WTC11 (cell line): ENCODE measurements at regions not wholly inside any gene's neighbourhood (a gene's known extent, or its start where the extent isn't known, plus 50 kb on each side); places are given as distances from the start of the nearest gene placed in this dataset.

Source experiments
- ATAC-seq: fragments of 200-7000 bp; cut with Tn5 transposase; 2 replicates; pipeline ENCODE4 v1.10.0; 2021; ENCODE audit warnings: mild to moderate bottlenecking, moderate library complexity
- CTCF ChIA-PET: fragments of 300-600 bp; sonication (Branson Sonifier 250); formaldehyde crosslinking; loops from one replicate; lab custom pipeline; 2021; ENCODE audit warnings: antibody characterized with exemption; lab: Charles Lee
- POLR2A ChIA-PET: fragments of 350-600 bp; sonication (Branson Sonifier 250); formaldehyde crosslinking; loops from one replicate; lab custom pipeline; 2021; ENCODE audit warnings: antibody characterized with exemption; lab: Charles Lee
- DNase-seq: peaks from one replicate; pipeline ENCODE4 v3.0.0; 2021; ENCODE audit warnings: low spot score
- H3K27ac Mint-ChIP-seq: 2 replicates; pipeline ENCODE4 v1.8.0; 2021; ENCODE audit warnings: mixed read lengths
- H3K27me3 Mint-ChIP-seq: 2 replicates; pipeline ENCODE4 v1.8.0; 2021; ENCODE audit warnings: low read depth, mild to moderate bottlenecking, moderate library complexity, mixed read lengths
- H3K36me3 Mint-ChIP-seq: 2 replicates; pipeline ENCODE4 v1.8.0; 2021; ENCODE audit warnings: mixed read lengths
- H3K4me1 Mint-ChIP-seq: 2 replicates; pipeline ENCODE4 v1.8.0; 2022; ENCODE audit warnings: mixed read lengths
- H3K4me3 Mint-ChIP-seq: 2 replicates; pipeline ENCODE4 v1.8.0; 2021; ENCODE audit warnings: mild to moderate bottlenecking, moderate library complexity, mixed read lengths
- H3K9me3 Mint-ChIP-seq: 2 replicates; pipeline ENCODE4 v1.8.0; 2021; ENCODE audit warnings: mixed read lengths
- ELF4 ChIP-seq: sonication (generic); formaldehyde crosslinking; IDR thresholded peaks from 2 replicates; pipeline ENCODE4 v1.8.1; 2022; ENCODE audit warnings: low read depth, mild to moderate bottlenecking, moderate library complexity, missing genetic modification reagents
- ETV6 ChIP-seq: sonication (generic); formaldehyde crosslinking; IDR thresholded peaks from 2 replicates; pipeline ENCODE4 v1.8.1; 2022; ENCODE audit warnings: mild to moderate bottlenecking, missing genetic modification reagents
- FOXK1 ChIP-seq: sonication (generic); formaldehyde crosslinking; IDR thresholded peaks from 2 replicates; pipeline ENCODE4 v1.8.0; 2022; ENCODE audit warnings: mild to moderate bottlenecking, moderate library complexity, missing genetic modification reagents
- GRHL2 ChIP-seq: fragments of 250-450 bp; sonication (Bioruptor Pico); IDR thresholded peaks from 2 replicates; pipeline ENCODE4 v1.8.0; 2022; ENCODE audit warnings: mild to moderate bottlenecking, moderate library complexity; ENCODE audit not compliant: insufficient replicate concordance, severe bottlenecking
- GTF2I ChIP-seq: fragments of 250-450 bp; sonication (Bioruptor Pico); conservative IDR thresholded peaks from 2 replicates; pipeline ENCODE4 v1.4.0; 2021; ENCODE audit warnings: mild to moderate bottlenecking
- HMGA2 ChIP-seq: fragments of 250-450 bp; sonication (Bioruptor Pico); IDR thresholded peaks from 2 replicates; pipeline ENCODE4 v1.4.0; 2021; ENCODE audit warnings: mild to moderate bottlenecking, moderate library complexity
- IRF2 ChIP-seq: sonication (generic); formaldehyde crosslinking; IDR thresholded peaks from 2 replicates; pipeline ENCODE4 v1.8.0; 2022; ENCODE audit warnings: low read depth, missing genetic modification reagents, borderline replicate concordance
- NFATC4 ChIP-seq: fragments of 250-450 bp; sonication (Bioruptor Pico); IDR thresholded peaks from 2 replicates; pipeline ENCODE4 v1.9.0; 2021; ENCODE audit warnings: mild to moderate bottlenecking
- NR2C2 ChIP-seq: sonication (generic); formaldehyde crosslinking; IDR thresholded peaks from 2 replicates; pipeline ENCODE4 v1.8.0; 2022; ENCODE audit warnings: mild to moderate bottlenecking, missing genetic modification reagents
- PRRX2 ChIP-seq: fragments of 250-450 bp; sonication (Bioruptor Pico); IDR thresholded peaks from 2 replicates; pipeline ENCODE4 v1.8.0; 2021; ENCODE audit warnings: mild to moderate bottlenecking
- SOX15 ChIP-seq: fragments of 250-450 bp; sonication (Bioruptor Pico); IDR thresholded peaks from 2 replicates; pipeline ENCODE4 v1.9.0; 2021; ENCODE audit warnings: mild to moderate bottlenecking
- SP1 ChIP-seq: sonication (generic); formaldehyde crosslinking; conservative IDR thresholded peaks from 2 replicates; pipeline ENCODE4 v1.8.1; 2022; ENCODE audit warnings: missing genetic modification reagents
- ZNF317 ChIP-seq: sonication (generic); formaldehyde crosslinking; IDR thresholded peaks from 2 replicates; pipeline ENCODE4 v1.8.1; 2023; ENCODE audit warnings: low read depth, mild to moderate bottlenecking, moderate library complexity, missing genetic modification reagents, borderline replicate concordance
- TF ChIP-seq, protein P1 (sequence below): sonication (generic); formaldehyde crosslinking; conservative IDR thresholded peaks from 2 replicates; pipeline ENCODE4 v1.8.1; 2023; ENCODE audit warnings: mild to moderate bottlenecking, low read depth, missing genetic modification reagents, moderate library complexity
- TF ChIP-seq, protein P2 (sequence below): sonication (generic); formaldehyde crosslinking; IDR thresholded peaks from 2 replicates; pipeline ENCODE4 v1.8.0; 2022; ENCODE audit warnings: mild to moderate bottlenecking, missing genetic modification reagents
- TF ChIP-seq, protein P3 (sequence below): sonication (generic); formaldehyde crosslinking; IDR thresholded peaks from 2 replicates; pipeline ENCODE4 v1.8.0; 2022; ENCODE audit warnings: mild to moderate bottlenecking, missing genetic modification reagents
- TF ChIP-seq, protein P4 (sequence below): sonication (generic); formaldehyde crosslinking; IDR thresholded peaks from 2 replicates; pipeline ENCODE4 v1.8.1; 2023; ENCODE audit warnings: mild to moderate bottlenecking, missing genetic modification reagents, borderline replicate concordance
- TF ChIP-seq, protein P5 (sequence below): sonication (generic); formaldehyde crosslinking; IDR thresholded peaks from 2 replicates; pipeline ENCODE4 v1.8.0; 2023; ENCODE audit warnings: missing genetic modification reagents, mild to moderate bottlenecking, borderline replicate concordance
- TF ChIP-seq, protein P6 (sequence below): sonication (generic); formaldehyde crosslinking; conservative IDR thresholded peaks from 2 replicates; pipeline ENCODE4 v1.8.1; 2022; ENCODE audit warnings: mild to moderate bottlenecking, missing genetic modification reagents

DNA sequence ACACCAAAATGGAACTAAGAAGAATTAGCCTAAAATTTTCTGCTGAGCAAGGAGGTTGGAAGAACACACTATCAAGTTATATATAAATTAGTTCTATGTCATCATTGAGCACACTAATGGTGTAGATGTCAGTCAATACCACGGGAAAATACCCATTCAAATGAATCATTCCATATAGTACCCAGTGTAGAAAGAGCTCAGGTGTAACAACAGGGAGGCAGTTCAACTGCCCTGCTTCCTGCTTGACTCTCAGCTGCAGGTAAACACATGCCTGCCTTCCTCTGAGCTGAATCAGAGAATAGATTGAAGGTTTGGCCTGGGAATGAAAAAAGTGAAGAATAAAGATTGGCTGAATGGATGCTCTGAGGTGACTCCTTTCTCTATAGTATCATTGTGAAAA is 1088.0 kb downstream of the AGBL1 start:
- ChIA-PET POLR2A (no interaction called here), CTCF (no interaction called here)
- DNase-seq (no peak), ATAC-seq (no peak)
- H3K4me3 Mint-ChIP-seq, result no peak overlapping the region
- no peaks in the 10 kb centered on the region for H3K36me3 Mint-ChIP-seq
- H3K9me3 Mint-ChIP-seq, result peaks cover 5% of the 10 kb centered on the region; the same call in 1 of the 2 replicates
- no peaks in the 10 kb centered on the region for H3K27me3 Mint-ChIP-seq
- H3K4me1 Mint-ChIP-seq, result peaks cover under 1% of the 10 kb centered on the region; the same call in 1 of the 2 replicates
- H3K27ac Mint-ChIP-seq, result no peak overlapping the region
- TF ChIP-seq, protein P1, sequence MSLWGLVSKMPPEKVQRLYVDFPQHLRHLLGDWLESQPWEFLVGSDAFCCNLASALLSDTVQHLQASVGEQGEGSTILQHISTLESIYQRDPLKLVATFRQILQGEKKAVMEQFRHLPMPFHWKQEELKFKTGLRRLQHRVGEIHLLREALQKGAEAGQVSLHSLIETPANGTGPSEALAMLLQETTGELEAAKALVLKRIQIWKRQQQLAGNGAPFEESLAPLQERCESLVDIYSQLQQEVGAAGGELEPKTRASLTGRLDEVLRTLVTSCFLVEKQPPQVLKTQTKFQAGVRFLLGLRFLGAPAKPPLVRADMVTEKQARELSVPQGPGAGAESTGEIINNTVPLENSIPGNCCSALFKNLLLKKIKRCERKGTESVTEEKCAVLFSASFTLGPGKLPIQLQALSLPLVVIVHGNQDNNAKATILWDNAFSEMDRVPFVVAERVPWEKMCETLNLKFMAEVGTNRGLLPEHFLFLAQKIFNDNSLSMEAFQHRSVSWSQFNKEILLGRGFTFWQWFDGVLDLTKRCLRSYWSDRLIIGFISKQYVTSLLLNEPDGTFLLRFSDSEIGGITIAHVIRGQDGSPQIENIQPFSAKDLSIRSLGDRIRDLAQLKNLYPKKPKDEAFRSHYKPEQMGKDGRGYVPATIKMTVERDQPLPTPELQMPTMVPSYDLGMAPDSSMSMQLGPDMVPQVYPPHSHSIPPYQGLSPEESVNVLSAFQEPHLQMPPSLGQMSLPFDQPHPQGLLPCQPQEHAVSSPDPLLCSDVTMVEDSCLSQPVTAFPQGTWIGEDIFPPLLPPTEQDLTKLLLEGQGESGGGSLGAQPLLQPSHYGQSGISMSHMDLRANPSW, result no peak
- no peak for TF ChIP-seq HMGA2
- no peak for TF ChIP-seq GRHL2 (CRISPR knock-in tag)
- no peak for TF ChIP-seq ELF4
- TF ChIP-seq FOXK1, result no peak
- TF ChIP-seq NFATC4 (CRISPR knock-in tag), result no peak
- TF ChIP-seq IRF2 (CRISPR knock-in tag), result no peak
- TF ChIP-seq, protein P2, sequence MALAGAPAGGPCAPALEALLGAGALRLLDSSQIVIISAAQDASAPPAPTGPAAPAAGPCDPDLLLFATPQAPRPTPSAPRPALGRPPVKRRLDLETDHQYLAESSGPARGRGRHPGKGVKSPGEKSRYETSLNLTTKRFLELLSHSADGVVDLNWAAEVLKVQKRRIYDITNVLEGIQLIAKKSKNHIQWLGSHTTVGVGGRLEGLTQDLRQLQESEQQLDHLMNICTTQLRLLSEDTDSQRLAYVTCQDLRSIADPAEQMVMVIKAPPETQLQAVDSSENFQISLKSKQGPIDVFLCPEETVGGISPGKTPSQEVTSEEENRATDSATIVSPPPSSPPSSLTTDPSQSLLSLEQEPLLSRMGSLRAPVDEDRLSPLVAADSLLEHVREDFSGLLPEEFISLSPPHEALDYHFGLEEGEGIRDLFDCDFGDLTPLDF (CRISPR knock-in tag), result no peak
- TF ChIP-seq, protein P3, sequence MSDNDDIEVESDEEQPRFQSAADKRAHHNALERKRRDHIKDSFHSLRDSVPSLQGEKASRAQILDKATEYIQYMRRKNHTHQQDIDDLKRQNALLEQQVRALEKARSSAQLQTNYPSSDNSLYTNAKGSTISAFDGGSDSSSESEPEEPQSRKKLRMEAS (CRISPR knock-in tag), result no peak
- TF ChIP-seq PRRX2 (CRISPR knock-in tag), result no peak
- TF ChIP-seq, protein P4, sequence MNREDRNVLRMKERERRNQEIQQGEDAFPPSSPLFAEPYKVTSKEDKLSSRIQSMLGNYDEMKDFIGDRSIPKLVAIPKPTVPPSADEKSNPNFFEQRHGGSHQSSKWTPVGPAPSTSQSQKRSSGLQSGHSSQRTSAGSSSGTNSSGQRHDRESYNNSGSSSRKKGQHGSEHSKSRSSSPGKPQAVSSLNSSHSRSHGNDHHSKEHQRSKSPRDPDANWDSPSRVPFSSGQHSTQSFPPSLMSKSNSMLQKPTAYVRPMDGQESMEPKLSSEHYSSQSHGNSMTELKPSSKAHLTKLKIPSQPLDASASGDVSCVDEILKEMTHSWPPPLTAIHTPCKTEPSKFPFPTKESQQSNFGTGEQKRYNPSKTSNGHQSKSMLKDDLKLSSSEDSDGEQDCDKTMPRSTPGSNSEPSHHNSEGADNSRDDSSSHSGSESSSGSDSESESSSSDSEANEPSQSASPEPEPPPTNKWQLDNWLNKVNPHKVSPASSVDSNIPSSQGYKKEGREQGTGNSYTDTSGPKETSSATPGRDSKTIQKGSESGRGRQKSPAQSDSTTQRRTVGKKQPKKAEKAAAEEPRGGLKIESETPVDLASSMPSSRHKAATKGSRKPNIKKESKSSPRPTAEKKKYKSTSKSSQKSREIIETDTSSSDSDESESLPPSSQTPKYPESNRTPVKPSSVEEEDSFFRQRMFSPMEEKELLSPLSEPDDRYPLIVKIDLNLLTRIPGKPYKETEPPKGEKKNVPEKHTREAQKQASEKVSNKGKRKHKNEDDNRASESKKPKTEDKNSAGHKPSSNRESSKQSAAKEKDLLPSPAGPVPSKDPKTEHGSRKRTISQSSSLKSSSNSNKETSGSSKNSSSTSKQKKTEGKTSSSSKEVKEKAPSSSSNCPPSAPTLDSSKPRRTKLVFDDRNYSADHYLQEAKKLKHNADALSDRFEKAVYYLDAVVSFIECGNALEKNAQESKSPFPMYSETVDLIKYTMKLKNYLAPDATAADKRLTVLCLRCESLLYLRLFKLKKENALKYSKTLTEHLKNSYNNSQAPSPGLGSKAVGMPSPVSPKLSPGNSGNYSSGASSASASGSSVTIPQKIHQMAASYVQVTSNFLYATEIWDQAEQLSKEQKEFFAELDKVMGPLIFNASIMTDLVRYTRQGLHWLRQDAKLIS (CRISPR knock-in tag), result no peak
- TF ChIP-seq NR2C2 (CRISPR knock-in tag), result no peak

DNA sequence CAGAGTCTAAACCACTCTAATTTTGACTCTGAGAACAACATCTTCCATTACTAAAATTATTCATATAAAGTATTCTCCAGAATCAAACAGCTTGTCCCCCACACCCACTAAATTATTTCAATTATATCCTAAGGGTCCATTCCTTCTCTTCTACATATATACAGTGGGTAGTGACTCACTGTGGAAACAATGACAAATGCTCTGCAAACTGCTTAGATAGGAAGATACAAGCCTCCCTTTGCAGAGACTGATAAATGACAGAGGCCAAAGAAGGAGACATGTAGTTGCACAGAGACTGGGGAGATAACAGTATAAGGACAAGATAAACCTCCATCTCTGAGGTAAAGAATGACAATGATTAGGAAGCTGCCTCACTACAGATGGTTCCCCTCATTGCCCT is 1087.4 kb downstream of the AGBL1 start:
- ATAC-seq, result no peak
- Mint-ChIP-seq H3K4me1 (no peaks in the 10 kb centered on the region), H3K27ac (no peak overlapping the region), H3K27me3 (no peaks in the 10 kb centered on the region), H3K9me3 (peaks cover 5% of the 10 kb centered on the region; the same call in 1 of the 2 replicates), H3K4me3 (no peak overlapping the region), H3K36me3 (no peaks in the 10 kb centered on the region)
- ChIA-PET POLR2A (no interaction called here), CTCF (no interaction called here)
- TF ChIP-seq ETV6 (CRISPR knock-in tag) (no peak), SP1 (CRISPR knock-in tag) (no peak), GTF2I (CRISPR knock-in tag) (no peak), IRF2 (CRISPR knock-in tag) (no peak), FOXK1 (no peak), ZNF317 (CRISPR knock-in tag) (no peak), SOX15 (CRISPR knock-in tag) (no peak)
- TF ChIP-seq, protein P4 (CRISPR knock-in tag), result no peak
- TF ChIP-seq, protein P5, sequence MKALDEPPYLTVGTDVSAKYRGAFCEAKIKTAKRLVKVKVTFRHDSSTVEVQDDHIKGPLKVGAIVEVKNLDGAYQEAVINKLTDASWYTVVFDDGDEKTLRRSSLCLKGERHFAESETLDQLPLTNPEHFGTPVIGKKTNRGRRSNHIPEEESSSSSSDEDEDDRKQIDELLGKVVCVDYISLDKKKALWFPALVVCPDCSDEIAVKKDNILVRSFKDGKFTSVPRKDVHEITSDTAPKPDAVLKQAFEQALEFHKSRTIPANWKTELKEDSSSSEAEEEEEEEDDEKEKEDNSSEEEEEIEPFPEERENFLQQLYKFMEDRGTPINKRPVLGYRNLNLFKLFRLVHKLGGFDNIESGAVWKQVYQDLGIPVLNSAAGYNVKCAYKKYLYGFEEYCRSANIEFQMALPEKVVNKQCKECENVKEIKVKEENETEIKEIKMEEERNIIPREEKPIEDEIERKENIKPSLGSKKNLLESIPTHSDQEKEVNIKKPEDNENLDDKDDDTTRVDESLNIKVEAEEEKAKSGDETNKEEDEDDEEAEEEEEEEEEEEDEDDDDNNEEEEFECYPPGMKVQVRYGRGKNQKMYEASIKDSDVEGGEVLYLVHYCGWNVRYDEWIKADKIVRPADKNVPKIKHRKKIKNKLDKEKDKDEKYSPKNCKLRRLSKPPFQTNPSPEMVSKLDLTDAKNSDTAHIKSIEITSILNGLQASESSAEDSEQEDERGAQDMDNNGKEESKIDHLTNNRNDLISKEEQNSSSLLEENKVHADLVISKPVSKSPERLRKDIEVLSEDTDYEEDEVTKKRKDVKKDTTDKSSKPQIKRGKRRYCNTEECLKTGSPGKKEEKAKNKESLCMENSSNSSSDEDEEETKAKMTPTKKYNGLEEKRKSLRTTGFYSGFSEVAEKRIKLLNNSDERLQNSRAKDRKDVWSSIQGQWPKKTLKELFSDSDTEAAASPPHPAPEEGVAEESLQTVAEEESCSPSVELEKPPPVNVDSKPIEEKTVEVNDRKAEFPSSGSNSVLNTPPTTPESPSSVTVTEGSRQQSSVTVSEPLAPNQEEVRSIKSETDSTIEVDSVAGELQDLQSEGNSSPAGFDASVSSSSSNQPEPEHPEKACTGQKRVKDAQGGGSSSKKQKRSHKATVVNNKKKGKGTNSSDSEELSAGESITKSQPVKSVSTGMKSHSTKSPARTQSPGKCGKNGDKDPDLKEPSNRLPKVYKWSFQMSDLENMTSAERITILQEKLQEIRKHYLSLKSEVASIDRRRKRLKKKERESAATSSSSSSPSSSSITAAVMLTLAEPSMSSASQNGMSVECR (CRISPR knock-in tag), result no peak
- TF ChIP-seq, protein P6, sequence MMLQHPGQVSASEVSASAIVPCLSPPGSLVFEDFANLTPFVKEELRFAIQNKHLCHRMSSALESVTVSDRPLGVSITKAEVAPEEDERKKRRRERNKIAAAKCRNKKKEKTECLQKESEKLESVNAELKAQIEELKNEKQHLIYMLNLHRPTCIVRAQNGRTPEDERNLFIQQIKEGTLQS, result no peak
- DNase-seq, result no peak
